ENCODE measurements at regions not wholly inside any gene's neighbourhood (a gene's known extent, or its start where the extent isn't known, plus 50 kb on each side); places are given as distances from the start of the nearest gene placed in this dataset.

DNA sequence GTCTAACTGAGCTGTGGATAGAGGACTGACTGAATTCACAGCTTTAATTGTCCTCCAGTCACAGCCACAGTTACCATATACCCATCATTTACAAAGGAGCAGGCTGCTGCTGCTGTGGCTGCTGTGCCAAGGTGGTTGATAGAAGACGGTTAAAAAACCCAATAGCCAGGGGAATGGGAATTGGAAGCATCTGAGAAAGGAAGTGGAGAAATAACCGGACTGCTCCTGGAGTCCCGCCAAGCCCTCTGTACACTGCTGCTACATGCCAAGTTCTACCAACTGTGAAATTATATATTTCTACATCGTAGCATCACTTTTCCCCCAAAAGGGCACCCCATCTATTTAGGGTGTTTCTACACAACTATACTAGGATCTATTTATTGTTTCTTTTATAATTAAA, 279.7 kb upstream of the ARX start:
- H3K27me3 Mint-ChIP-seq (ENCODE audit: insufficient read depth, low read depth, poor library complexity) = no peaks in the 10 kb centered on the region
- Histone ChIP-seq H3K9me2 (ENCODE audit: insufficient read depth) (no peaks in the 10 kb centered on the region), H3K36me3 (ENCODE audit: insufficient read depth) (no peaks in the 10 kb centered on the region), H3K4me3 (no peak overlapping the region), H4K20me1 (replicated peaks; ENCODE audit: insufficient read depth) (no peaks in the 10 kb centered on the region), H3K27ac (ENCODE audit: low read depth) (no peak overlapping the region), H3F3A (replicated peaks; ENCODE audit: low read depth) (no peaks in the 10 kb centered on the region), H3K79me2 (replicated peaks; ENCODE audit: insufficient read depth) (no peaks in the 10 kb centered on the region), H3K4me1 (ENCODE audit: insufficient read depth) (no peaks in the 10 kb centered on the region), H2AFZ (no peak overlapping the region), H3K4me2 (no peak overlapping the region), H3K27me3 (ENCODE audit: insufficient read depth) (no peaks in the 10 kb centered on the region)
- no peaks in the 10 kb centered on the region for H3K4me1 Mint-ChIP-seq
- ATAC-seq (no peak), DNase-seq (ENCODE audit: low spot score) (no peak)
- H3K9me3 Mint-ChIP-seq = no peaks in the 10 kb centered on the region
- H3K4me3 Mint-ChIP-seq = no peak overlapping the region
- H3K36me3 Mint-ChIP-seq (ENCODE audit: low read depth) = no peaks in the 10 kb centered on the region
- no peak for TF ChIP-seq STAT1 (IDR thresholded peaks at IDR 0.05; ENCODE audit: unreplicated experiment)
- TF ChIP-seq, protein P1, sequence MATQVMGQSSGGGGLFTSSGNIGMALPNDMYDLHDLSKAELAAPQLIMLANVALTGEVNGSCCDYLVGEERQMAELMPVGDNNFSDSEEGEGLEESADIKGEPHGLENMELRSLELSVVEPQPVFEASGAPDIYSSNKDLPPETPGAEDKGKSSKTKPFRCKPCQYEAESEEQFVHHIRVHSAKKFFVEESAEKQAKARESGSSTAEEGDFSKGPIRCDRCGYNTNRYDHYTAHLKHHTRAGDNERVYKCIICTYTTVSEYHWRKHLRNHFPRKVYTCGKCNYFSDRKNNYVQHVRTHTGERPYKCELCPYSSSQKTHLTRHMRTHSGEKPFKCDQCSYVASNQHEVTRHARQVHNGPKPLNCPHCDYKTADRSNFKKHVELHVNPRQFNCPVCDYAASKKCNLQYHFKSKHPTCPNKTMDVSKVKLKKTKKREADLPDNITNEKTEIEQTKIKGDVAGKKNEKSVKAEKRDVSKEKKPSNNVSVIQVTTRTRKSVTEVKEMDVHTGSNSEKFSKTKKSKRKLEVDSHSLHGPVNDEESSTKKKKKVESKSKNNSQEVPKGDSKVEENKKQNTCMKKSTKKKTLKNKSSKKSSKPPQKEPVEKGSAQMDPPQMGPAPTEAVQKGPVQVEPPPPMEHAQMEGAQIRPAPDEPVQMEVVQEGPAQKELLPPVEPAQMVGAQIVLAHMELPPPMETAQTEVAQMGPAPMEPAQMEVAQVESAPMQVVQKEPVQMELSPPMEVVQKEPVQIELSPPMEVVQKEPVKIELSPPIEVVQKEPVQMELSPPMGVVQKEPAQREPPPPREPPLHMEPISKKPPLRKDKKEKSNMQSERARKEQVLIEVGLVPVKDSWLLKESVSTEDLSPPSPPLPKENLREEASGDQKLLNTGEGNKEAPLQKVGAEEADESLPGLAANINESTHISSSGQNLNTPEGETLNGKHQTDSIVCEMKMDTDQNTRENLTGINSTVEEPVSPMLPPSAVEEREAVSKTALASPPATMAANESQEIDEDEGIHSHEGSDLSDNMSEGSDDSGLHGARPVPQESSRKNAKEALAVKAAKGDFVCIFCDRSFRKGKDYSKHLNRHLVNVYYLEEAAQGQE (IDR thresholded peaks at IDR 0.05; ENCODE audit: unreplicated experiment) = no peak
- TF ChIP-seq EZH2 (IDR thresholded peaks at IDR 0.05; ENCODE audit: low read depth, unreplicated experiment) = no peak
- H3K27ac Mint-ChIP-seq = no peak overlapping the region

- Histone ChIP-seq H3K4me1 (ENCODE audit: insufficient read depth) (no peaks in the 10 kb centered on the region), H2AFZ (no peak overlapping the region), H3F3A (replicated peaks; ENCODE audit: low read depth) (no peaks in the 10 kb centered on the region), H3K4me3 (no peak overlapping the region), H3K27me3 (ENCODE audit: insufficient read depth) (no peaks in the 10 kb centered on the region), H3K36me3 (ENCODE audit: insufficient read depth) (no peaks in the 10 kb centered on the region), H3K27ac (ENCODE audit: low read depth) (no peak overlapping the region), H3K79me2 (replicated peaks; ENCODE audit: insufficient read depth) (no peaks in the 10 kb centered on the region), H3K9me2 (ENCODE audit: insufficient read depth) (no peaks in the 10 kb centered on the region), H3K4me2 (no peak overlapping the region), H4K20me1 (replicated peaks; ENCODE audit: insufficient read depth) (no peaks in the 10 kb centered on the region)
- no peaks in the 10 kb centered on the region for H3K9me3 Mint-ChIP-seq
- H3K27me3 Mint-ChIP-seq (ENCODE audit: insufficient read depth, low read depth, poor library complexity) = no peaks in the 10 kb centered on the region
- H3K4me1 Mint-ChIP-seq = peaks cover 4% of the 10 kb centered on the region; the same call in 1 of the 3 replicates
- ATAC-seq (no peak), DNase-seq (ENCODE audit: low spot score) (no peak)
- no peak overlapping the region for H3K27ac Mint-ChIP-seq
- H3K4me3 Mint-ChIP-seq = no peak overlapping the region
- H3K36me3 Mint-ChIP-seq (ENCODE audit: low read depth) = no peaks in the 10 kb centered on the region
- no peak for TF ChIP-seq ZNF114 (CRISPR knock-in tag; IDR thresholded peaks at IDR 0.05)
- TF ChIP-seq, protein P1 (IDR thresholded peaks at IDR 0.05; ENCODE audit: unreplicated experiment) = no peak
- no peak for TF ChIP-seq CREB1 (CRISPR knock-in tag; IDR thresholded peaks at IDR 0.05; ENCODE audit: low read depth)
- TF ChIP-seq JUNB (IDR thresholded peaks at IDR 0.05; ENCODE audit: unreplicated experiment) = no peak
- no peak for TF ChIP-seq NANOG (IDR thresholded peaks at IDR 0.05; ENCODE audit: borderline replicate concordance)
- TF ChIP-seq, protein P2, sequence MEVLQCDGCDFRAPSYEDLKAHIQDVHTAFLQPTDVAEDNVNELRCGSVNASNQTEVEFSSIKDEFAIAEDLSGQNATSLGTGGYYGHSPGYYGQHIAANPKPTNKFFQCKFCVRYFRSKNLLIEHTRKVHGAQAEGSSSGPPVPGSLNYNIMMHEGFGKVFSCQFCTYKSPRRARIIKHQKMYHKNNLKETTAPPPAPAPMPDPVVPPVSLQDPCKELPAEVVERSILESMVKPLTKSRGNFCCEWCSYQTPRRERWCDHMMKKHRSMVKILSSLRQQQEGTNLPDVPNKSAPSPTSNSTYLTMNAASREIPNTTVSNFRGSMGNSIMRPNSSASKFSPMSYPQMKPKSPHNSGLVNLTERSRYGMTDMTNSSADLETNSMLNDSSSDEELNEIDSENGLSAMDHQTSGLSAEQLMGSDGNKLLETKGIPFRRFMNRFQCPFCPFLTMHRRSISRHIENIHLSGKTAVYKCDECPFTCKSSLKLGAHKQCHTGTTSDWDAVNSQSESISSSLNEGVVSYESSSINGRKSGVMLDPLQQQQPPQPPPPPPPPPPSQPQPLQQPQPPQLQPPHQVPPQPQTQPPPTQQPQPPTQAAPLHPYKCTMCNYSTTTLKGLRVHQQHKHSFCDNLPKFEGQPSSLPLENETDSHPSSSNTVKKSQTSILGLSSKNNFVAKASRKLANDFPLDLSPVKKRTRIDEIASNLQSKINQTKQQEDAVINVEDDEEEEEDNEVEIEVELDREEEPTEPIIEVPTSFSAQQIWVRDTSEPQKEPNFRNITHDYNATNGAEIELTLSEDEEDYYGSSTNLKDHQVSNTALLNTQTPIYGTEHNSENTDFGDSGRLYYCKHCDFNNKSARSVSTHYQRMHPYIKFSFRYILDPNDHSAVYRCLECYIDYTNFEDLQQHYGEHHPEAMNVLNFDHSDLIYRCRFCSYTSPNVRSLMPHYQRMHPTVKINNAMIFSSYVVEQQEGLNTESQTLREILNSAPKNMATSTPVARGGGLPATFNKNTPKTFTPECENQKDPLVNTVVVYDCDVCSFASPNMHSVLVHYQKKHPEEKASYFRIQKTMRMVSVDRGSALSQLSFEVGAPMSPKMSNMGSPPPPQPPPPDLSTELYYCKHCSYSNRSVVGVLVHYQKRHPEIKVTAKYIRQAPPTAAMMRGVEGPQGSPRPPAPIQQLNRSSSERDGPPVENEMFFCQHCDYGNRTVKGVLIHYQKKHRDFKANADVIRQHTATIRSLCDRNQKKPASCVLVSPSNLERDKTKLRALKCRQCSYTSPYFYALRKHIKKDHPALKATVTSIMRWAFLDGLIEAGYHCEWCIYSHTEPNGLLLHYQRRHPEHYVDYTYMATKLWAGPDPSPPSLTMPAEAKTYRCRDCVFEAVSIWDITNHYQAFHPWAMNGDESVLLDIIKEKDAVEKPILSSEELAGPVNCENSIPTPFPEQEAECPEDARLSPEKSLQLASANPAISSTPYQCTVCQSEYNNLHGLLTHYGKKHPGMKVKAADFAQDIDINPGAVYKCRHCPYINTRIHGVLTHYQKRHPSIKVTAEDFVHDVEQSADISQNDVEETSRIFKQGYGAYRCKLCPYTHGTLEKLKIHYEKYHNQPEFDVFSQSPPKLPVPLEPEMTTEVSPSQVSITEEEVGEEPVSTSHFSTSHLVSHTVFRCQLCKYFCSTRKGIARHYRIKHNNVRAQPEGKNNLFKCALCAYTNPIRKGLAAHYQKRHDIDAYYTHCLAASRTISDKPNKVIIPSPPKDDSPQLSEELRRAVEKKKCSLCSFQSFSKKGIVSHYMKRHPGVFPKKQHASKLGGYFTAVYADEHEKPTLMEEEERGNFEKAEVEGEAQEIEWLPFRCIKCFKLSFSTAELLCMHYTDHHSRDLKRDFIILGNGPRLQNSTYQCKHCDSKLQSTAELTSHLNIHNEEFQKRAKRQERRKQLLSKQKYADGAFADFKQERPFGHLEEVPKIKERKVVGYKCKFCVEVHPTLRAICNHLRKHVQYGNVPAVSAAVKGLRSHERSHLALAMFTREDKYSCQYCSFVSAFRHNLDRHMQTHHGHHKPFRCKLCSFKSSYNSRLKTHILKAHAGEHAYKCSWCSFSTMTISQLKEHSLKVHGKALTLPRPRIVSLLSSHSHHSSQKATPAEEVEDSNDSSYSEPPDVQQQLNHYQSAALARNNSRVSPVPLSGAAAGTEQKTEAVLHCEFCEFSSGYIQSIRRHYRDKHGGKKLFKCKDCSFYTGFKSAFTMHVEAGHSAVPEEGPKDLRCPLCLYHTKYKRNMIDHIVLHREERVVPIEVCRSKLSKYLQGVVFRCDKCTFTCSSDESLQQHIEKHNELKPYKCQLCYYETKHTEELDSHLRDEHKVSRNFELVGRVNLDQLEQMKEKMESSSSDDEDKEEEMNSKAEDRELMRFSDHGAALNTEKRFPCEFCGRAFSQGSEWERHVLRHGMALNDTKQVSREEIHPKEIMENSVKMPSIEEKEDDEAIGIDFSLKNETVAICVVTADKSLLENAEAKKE (CRISPR knock-in tag; IDR thresholded peaks at IDR 0.05) = no peak
- TF ChIP-seq STAT1 (IDR thresholded peaks at IDR 0.05; ENCODE audit: unreplicated experiment) = no peak
- TF ChIP-seq EZH2phosphoT487 (IDR thresholded peaks at IDR 0.05; ENCODE audit: unreplicated experiment) = no peak
Observed at GRCh38 chrX:25290132-25290531, 274.4 kb upstream of the ARX start.
